OCI-LY1 (cell line): ENCODE measurements at regions not wholly inside any gene's neighbourhood (a gene's known extent, or its start where the extent isn't known, plus 50 kb on each side); places are given as distances from the start of the nearest gene placed in this dataset.

Experiments used
- EZH2 ChIP-seq: fragments of 200-600 bp; sonication (generic), shearing (Covaris generic); IDR thresholded peaks from 2 replicates; pipeline ENCODE4 v1.8.0; 2017; ENCODE audit warnings: borderline replicate concordance, mixed run types, mild to moderate bottlenecking, antibody characterized with exemption, low read length, moderate library complexity, mixed read lengths
- TF ChIP-seq, protein P1 (sequence below): fragments of 200-600 bp; sonication (generic), shearing (Covaris generic); IDR thresholded peaks from 2 replicates; pipeline ENCODE4 v1.5.1; 2017; ENCODE audit warnings: mild to moderate bottlenecking, antibody characterized with exemption, low read length, moderate library complexity, mixed read lengths

GRCh38 chr21:16117331-16117730, 387.5 kb downstream of the USP25 start:
- TF ChIP-seq EZH2: no peak
- TF ChIP-seq, protein P1, sequence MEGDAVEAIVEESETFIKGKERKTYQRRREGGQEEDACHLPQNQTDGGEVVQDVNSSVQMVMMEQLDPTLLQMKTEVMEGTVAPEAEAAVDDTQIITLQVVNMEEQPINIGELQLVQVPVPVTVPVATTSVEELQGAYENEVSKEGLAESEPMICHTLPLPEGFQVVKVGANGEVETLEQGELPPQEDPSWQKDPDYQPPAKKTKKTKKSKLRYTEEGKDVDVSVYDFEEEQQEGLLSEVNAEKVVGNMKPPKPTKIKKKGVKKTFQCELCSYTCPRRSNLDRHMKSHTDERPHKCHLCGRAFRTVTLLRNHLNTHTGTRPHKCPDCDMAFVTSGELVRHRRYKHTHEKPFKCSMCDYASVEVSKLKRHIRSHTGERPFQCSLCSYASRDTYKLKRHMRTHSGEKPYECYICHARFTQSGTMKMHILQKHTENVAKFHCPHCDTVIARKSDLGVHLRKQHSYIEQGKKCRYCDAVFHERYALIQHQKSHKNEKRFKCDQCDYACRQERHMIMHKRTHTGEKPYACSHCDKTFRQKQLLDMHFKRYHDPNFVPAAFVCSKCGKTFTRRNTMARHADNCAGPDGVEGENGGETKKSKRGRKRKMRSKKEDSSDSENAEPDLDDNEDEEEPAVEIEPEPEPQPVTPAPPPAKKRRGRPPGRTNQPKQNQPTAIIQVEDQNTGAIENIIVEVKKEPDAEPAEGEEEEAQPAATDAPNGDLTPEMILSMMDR: no peak
